C4-2B (cell line): ENCODE measurements at regions not wholly inside any gene's neighbourhood (a gene's known extent, or its start where the extent isn't known, plus 50 kb on each side); places are given as distances from the start of the nearest gene placed in this dataset.

Experiments used
- H3K27ac ChIP-seq: fragments of 450-650 bp; 2 replicates; pipeline ENCODE4 v1.5.1; 2017
- ZFX ChIP-seq: fragments of 450-650 bp; IDR thresholded peaks from 2 replicates; pipeline ENCODE4 v1.6.1; 2017
- TF ChIP-seq, protein P1 (sequence below): fragments of 450-650 bp; conservative IDR thresholded peaks from 2 replicates; pipeline ENCODE4 v1.5.1; 2017; ENCODE audit warnings: mild to moderate bottlenecking

DNA sequence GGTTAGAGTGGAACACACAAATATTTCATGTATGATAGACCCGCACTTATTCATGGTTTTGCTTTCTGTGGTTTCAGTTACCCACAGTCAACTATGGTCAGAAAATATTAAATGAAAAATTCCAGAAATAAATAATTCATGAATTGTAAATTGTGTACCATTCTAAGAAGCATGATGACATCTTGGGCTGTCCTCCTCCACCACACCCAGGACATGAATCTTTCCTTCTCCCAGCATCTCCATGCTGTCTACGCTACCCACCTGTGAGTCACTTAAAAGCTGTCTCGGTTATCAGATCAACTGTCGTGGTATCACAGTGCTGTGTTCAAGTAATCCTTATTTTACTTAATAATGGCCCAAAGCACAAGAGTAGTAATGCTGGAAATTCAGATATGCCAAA, 419.6 kb upstream of the NRP1 start:
- no peak for TF ChIP-seq ZFX
- TF ChIP-seq, protein P1, sequence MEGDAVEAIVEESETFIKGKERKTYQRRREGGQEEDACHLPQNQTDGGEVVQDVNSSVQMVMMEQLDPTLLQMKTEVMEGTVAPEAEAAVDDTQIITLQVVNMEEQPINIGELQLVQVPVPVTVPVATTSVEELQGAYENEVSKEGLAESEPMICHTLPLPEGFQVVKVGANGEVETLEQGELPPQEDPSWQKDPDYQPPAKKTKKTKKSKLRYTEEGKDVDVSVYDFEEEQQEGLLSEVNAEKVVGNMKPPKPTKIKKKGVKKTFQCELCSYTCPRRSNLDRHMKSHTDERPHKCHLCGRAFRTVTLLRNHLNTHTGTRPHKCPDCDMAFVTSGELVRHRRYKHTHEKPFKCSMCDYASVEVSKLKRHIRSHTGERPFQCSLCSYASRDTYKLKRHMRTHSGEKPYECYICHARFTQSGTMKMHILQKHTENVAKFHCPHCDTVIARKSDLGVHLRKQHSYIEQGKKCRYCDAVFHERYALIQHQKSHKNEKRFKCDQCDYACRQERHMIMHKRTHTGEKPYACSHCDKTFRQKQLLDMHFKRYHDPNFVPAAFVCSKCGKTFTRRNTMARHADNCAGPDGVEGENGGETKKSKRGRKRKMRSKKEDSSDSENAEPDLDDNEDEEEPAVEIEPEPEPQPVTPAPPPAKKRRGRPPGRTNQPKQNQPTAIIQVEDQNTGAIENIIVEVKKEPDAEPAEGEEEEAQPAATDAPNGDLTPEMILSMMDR, result no peak
- H3K27ac ChIP-seq, result no peak overlapping the region

DNA sequence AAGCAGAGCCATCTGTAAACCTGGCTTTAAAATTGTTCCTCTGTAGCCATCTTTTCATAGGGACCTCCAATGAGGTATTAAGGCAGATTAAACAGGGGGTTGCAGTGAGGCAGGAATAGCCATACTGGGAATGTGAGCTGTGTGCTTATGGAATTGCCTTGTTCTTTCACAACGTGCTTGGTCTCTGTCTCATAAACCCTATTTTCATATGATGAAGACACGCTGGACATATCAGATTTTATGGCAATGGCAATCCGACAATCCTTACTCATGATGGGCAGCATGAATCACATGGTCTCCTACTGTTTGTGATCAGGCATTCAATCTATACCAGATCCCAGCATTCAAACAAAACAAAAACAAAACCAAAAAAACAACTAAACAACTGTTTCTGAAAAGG, 418.9 kb upstream of the NRP1 start:
- H3K27ac ChIP-seq, result no peak overlapping the region
- no peak for TF ChIP-seq ZFX
- TF ChIP-seq, protein P1, result no peak

DNA sequence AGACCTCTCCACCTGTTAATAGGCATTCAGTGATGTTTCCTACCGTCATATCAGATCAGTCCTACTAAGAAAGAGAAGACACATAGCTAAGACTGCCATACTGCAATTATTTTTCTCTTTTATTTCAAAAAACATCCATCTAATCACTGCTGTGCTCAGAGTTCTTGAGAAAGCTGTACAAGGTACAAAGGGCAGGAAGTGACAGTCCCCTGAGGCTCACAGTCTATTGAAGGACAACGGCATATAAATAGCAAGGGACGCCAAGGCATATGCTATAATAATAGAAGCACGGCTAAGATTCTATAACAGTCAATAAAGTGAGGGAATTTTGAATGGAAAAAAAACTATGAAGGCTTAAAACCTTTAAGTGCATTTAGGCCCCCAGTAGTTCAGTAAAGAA, 415.3 kb upstream of the NRP1 start:
- TF ChIP-seq ZFX, result no peak
- TF ChIP-seq, protein P1, result no peak
- peak overlapping the region; percentile 18; the same call in 1 of the 2 replicates for H3K27ac ChIP-seq

DNA sequence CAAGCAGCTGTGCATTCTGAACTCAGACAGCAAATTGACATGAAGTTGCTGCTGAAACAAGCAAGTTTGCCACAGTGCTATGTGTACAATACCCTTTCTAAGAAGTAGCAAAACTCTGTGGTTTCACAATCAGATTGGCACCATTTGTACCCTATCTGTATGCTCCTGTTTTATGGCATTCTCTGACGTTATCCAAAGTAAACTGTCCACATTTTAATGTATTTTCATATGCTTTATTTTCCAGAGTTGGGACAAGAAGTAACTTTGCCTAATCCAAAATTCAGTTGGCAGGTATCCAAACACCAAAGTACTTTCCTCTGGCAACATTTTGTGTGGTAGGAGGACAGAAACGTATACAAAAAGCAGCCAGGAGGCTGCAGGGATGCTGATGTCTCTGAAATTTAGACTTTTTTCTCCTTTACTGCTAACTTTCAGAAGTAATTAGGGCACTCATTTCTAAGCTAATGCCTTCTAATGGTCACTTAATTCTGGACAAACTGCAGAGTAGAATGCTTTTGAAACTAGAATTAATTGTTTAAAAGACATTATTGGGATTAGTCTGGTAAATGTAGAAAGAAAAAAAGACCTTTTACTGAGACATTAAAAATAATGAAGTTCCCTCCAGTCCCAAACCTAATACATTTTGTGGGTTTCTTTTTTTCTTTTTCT, 414.7 kb upstream of the NRP1 start:
- no peak for TF ChIP-seq ZFX
- TF ChIP-seq, protein P1, result no peak
- peak overlapping the region; percentile 74; the same call in 1 of the 2 replicates for H3K27ac ChIP-seq

GRCh38 chr10:33746836-33747268, 412.4 kb upstream of the NRP1 start:
- no peak overlapping the region for H3K27ac ChIP-seq

DNA sequence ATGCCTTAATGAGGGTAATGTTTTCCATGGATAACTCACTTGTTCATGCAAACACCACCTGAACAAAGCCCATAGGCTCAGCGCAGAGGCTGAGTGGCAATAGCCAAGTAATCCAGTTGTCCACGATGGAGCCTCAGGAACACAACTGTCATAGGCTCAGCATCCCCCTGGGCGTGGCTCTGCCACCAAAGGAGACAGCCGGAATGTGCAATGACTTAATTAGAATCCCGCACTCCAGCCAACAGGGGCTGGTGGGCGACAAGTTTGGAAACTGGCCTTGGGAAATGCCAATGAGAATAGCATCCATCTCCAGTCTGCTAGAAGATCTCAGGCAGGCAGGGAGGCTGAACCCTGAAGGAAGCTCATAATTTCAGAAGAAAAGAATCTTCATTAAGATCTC, 411.7 kb upstream of the NRP1 start:
- TF ChIP-seq, protein P1, result no peak
- TF ChIP-seq ZFX, result no peak
- no peak overlapping the region for H3K27ac ChIP-seq

More at GRCh38 chr10:33746836-33747268, 412.4 kb upstream of the NRP1 start:
- TF ChIP-seq, protein P1, result no peak
- no peak for TF ChIP-seq ZFX

- TF ChIP-seq ZFX, result no peak
- TF ChIP-seq, protein P1, result no peak
- peak overlapping the region; percentile 1; the same call in 1 of the 2 replicates for H3K27ac ChIP-seq
Observed at GRCh38 chr10:33743429-33743857, 409.0 kb upstream of the NRP1 start.
